HG02943 (cell line): ENCODE measurements at regions not wholly inside any gene's neighbourhood (a gene's known extent, or its start where the extent isn't known, plus 50 kb on each side); places are given as distances from the start of the nearest gene placed in this dataset.
"Not testable (repeated sequence)": the region's sequence is repeated elsewhere in the genome, so short reads cannot be mapped to it uniquely, and the experiment has no call there.

Source experiments
- ATAC-seq: cut with Tn5 transposase; IDR thresholded peaks from one replicate; pipeline ENCODE4 v1.9.1; 2021; ENCODE audit warnings: mild to moderate bottlenecking, low read depth, moderate library complexity; ENCODE audit not compliant: unreplicated experiment

GRCh38 chr1:60920561-60920960, 161.8 kb upstream of the NFIA start:
- ATAC-seq, result no peak

GRCh38 chr1:60918867-60919266, 163.5 kb upstream of the NFIA start:
- ATAC-seq, result no peak

- no peak for ATAC-seq
These were observed 165.5 kb upstream of the NFIA start for GRCh38 chr1:60916906-60917305.

- no peak for ATAC-seq
These were observed 166.2 kb upstream of the NFIA start for GRCh38 chr1:60916199-60916598.

- no peak for ATAC-seq
These were observed 166.9 kb upstream of the NFIA start for GRCh38 chr1:60915441-60915840.

- no peak for ATAC-seq
These were observed 167.4 kb upstream of the NFIA start for GRCh38 chr1:60914982-60915381.

- ATAC-seq, result not testable (repeated sequence)
These were observed 168.7 kb upstream of the NFIA start for GRCh38 chr1:60913708-60914107.

- ATAC-seq, result no peak
These were observed 169.3 kb upstream of the NFIA start for GRCh38 chr1:60913039-60913438.

GRCh38 chr1:60911966-60912697, 170.2 kb upstream of the NFIA start:
- ATAC-seq, result no peak

GRCh38 chr1:60908159-60908558, 174.2 kb upstream of the NFIA start:
- ATAC-seq, result no peak

- no peak for ATAC-seq
These were observed 175.8 kb upstream of the NFIA start for GRCh38 chr1:60906526-60906925.

- no peak for ATAC-seq
These were observed 176.3 kb upstream of the NFIA start for GRCh38 chr1:60906039-60906438.

GRCh38 chr1:60904099-60904851, 178.1 kb upstream of the NFIA start:
- no peak for ATAC-seq

- ATAC-seq, result no peak
These were observed 178.8 kb upstream of the NFIA start for GRCh38 chr1:60903591-60903990.

GRCh38 chr1:60899464-60899863, 182.9 kb upstream of the NFIA start:
- no peak for ATAC-seq

- ATAC-seq, result no peak
These were observed 183.4 kb upstream of the NFIA start for GRCh38 chr1:60898987-60899386.

- ATAC-seq, result no peak
These were observed 183.9 kb upstream of the NFIA start for GRCh38 chr1:60898413-60898812.

- no peak for ATAC-seq
These were observed 185.5 kb upstream of the NFIA start for GRCh38 chr1:60896701-60897363.

- no peak for ATAC-seq
These were observed 186.7 kb upstream of the NFIA start for GRCh38 chr1:60895701-60896100.

GRCh38 chr1:60895252-60895651, 187.1 kb upstream of the NFIA start:
- ATAC-seq, result no peak

GRCh38 chr1:60894741-60895140, 187.6 kb upstream of the NFIA start:
- ATAC-seq, result no peak

GRCh38 chr1:60894130-60894529, 188.2 kb upstream of the NFIA start:
- ATAC-seq, result no peak
